Hematopoietic multipotent progenitor cell (in vitro differentiated cells): ENCODE measurements at regions not wholly inside any gene's neighbourhood (a gene's known extent, or its start where the extent isn't known, plus 50 kb on each side); places are given as distances from the start of the nearest gene placed in this dataset.

Experiments used
- DNase-seq, 3 donors: peaks; one replicate each; pipeline ENCODE4 v3.0.0-alpha.2; 2011 to 2015; ENCODE audit warnings: low read depth in 2 of 3, low spot score in 2 of 3

DNA sequence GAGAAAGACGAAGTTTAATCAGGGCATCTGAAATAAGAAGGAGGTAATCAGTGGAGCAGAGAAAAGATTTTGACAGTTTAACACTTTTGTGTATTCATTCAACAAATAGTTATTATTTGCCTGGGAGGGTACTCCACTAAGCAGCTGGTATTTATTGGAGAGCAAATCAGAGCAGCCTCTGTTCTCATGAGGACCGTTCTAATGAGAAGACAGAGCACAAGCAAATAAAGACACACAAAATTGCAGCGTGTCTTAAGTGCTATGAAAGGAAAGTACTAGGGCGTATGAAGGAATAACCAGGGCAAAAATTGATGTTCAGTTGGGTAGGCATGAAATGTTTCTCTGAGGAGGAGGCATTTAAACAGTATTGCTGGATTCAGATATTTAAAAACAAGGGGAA lies 302.9 kb upstream of the RARB start:
- DNase-seq, result no peak

DNA sequence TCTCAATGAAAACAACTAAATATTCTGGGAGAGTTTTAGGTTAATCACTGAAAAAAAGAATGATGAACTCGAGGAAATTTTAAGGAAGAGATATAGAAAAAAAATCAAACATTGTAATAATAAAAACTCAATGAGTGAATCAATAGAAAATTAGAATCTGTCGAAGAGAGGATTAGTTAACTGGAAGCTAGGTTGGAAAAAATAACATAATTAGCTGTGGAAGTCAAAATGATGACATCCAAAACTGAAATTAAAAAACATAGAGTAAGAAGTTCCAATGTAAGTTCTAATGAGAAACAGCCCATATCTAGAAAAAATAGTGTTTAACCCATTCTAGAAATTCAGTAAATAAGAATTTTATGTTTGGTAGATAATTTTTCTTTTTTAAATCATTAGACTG lies 299.3 kb upstream of the RARB start:
- DNase-seq, result no peak

DNA sequence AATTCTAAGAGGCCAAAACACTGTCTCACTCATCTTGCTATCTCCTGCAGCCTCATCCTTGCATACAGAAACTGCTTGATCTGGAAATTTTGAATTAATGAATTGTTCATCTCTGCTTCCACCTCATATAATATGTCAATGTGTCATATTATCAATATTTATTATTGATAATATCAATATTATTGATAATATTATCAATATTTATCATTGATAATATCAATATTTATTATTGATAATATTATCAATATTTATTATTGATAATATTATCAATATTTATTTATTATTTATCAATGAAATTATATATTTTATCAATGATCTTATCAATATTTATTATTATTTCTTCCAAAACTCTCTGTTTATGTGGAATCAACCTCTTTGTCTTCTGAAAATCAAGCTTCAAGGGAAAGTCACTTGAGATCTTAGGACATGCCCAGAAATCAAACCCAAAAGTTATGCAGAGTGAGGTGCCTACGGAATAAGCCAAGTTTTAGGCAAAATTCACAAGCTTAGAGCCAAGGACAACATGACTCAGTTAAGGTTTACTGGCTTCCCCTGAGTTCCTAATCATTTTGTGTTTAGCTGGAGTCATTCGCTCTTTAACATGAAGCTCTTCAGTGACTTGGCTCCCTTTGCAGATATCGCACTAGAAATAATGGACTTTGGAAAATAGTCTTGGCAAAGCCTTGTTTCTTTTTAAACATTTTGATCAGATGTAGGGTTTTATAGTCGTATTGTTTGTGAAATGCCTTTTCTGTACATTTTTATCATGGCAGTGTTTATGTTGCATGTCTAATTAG lies 297.1 kb upstream of the RARB start:
- no peak for DNase-seq

DNA sequence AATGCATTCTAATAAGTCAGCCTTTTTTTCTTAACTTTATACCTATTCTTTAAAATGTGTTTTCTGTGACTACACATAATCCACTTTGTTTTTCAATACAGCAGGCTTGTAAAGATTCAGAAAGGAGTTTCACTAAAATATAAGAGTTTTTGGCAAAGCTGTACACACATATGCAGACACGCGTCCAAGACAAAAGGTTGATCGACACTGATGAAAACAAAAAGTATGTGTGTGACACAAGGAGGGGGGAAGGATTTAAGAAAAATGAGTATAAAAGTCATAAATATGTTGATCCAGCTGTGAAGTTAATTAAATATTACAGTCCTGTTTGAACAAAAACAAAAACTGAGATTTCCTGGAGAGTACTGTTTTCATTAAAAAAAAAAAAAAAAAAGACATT lies 294.5 kb upstream of the RARB start:
- DNase-seq, result no peak

DNA sequence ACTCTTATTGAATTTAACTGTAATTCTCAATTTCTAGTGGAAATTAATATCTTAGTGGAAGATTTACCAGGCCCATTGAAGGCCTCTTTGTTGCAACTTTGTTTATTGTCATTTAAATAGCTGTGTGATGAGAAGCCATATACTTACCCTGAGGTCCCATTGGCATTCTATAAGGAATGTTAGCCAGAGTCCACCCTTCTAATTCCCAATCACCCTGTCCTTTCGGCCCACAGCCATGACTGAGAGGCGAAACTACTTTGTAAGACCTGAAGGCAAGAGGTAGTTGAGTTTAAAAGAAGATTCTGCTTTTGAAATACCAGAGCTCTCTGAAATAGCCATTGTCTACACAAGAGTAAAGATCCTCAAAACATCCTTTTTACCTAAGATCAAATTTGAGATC lies 290.5 kb upstream of the RARB start:
- DNase-seq, result no peak

DNA sequence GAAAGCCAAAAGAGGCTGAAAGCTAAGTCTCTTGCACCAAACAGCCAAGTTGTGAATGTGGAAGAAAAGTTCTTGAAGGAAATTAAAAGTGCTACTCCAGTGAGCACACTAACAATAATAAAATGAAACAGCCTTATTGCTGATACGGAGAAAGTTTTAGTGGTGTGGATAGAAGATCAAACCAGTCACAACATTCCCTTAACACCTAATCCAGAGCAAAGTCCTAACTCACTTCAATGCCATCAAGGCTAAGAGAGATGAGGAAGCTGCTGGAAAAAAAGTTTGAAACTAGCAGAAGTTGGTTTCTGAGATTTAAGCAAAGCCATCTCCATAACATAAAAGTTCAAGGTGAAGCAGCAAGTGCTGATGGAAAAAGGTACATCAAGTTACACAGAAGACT lies 288.8 kb upstream of the RARB start:
- DNase-seq, result no peak

DNA sequence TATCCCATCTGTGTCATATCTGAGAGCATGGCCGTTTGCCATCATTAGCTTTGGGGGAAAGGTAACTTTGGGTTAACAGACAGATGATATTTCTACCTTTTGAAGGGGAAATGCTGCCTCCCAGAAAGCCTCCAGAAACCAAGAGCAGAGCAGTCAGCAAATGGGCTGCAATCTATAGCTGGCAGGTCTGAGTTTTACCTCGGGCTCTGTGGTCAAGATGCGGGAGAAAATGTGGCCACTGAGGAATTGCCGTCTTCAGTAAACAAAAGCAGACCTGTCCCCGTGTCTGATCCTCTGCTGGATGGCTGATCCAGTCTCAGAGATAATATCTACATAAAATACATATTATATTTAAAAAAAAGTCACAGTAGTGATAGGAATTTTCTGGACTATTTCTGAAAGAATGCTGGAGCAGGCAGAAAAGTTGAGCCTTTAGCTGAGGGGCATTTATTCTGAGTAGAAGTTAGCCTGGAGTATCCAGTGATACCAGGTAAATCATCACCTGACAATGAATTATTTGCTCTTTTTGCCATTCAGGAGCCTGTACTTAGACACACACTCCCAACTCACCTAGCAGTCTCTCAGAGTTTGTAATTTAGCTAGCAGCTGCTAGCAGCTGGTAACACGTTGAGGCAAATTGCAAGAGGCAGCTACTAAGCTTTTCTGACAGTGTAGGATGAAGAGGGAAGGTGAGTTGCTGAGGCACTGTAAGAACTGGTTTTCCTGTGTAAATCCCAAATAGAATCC lies 285.3 kb upstream of the RARB start:
- DNase-seq, result no peak

DNA sequence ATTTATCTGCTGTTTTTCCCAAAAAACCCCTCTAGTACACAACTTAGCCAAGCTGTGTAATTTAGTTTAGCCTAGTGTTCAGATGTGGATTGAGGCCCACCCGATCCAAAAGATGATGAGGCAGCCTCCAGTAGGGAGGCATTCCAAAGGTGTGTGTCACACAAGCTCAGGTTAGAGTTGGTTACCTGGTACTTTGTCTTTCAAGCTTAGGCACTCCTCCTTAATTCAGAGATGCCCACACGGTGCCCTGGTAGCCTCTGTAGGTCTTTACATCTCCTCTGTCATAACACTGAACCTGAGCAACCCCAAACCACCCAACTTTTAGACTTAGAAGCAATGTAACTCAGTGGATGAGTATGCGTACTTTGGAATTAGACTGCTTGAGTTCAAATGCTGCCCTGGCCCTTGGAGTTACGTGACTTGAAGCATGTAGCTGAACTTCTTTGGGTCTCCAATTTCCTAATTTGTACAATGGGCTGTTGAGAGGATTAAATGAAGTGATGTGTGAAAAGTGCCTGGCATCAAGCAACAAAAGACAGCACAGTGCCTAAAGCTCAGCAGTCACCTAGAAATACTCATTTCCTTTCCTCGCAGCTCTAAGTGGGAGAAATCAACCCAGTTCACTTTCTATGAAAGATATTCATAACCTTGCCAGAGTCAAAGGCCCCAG lies 284.6 kb upstream of the RARB start:
- DNase-seq, result no peak

DNA sequence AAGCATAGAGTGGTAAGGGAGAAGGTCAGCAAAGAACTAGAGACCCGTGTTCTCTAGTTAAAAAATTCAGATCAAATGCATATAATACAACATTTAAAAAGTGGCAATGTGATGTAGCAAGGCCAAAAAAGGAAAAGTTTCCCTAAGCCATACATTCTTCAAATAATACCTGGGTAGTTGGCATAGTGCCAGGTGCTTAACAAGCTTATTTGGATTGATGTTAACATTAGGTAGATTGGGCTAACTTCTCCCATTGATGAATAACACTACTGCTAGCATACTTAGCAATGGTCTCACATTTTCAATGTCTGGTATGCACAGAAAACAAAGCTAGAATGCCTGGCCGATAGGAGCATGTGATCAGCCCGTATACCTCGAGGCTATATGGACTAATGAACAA lies 283.6 kb upstream of the RARB start:
- no peak for DNase-seq

DNA sequence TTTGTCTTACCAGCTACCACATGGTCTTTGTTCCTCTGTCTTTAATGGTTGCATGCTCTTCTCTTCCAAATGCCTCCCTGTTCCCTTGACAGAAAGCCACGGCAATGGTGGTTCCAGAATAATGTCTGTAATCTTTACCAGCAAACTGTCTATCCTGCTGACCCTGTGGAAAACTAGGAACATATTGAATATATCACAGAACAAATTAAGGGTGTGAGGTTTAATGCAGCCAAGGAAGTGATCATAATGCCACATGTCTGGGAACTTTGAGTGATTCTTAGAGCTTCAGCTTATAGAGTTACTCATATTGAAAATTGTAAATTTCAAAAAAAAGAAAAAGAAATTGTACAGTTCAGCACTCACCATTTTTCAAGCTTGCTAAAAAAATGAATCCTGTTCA lies 282.9 kb upstream of the RARB start:
- DNase-seq, result no peak

DNA sequence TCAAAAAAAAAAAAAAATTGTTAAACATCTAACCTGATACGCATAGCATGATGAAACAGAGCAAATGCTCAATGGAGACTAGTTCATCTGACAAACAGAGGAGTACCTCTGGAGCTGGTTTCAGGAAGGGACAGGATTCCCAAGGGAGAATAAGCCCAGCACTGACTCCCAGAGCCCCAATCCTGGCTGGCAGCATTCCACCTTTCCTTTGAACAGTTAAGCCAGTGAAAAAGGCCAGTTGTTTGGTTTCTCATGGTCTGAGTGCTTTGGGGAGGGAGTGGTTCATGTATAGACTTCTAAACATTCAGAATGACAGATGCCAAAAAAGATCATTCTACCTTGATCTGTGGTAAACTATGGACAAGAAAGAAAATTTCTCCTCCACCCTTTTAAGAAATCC lies 277.9 kb upstream of the RARB start:
- DNase-seq, result no peak

DNA sequence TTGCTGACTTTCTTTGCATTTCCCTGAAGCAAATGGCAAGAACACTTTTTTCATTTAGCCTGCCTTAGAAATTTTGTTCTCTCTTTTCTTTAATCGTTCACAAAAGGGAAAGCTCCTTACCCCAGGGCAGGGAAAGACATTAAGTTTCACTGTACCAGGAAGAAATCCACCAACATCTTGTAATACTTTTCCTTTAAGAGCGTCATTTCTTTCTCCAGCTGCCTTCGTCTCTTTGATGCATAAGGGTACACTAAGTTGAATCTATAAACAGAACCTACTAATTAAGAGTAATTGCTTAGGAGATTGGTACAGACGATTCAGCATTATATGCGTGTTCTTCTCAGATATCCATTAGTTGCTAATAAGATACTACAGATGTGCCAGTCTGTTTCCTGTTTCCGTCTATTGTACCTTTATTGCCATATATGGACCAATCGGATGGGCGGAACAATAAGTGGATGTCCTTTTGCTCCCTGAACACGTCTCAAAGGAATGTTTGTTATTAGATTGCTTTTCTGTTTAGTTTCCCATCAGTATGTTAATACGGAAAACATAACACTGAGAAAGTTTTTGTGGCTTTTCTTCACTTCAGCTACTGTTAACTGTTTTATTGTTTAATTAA lies 276.7 kb upstream of the RARB start:
- DNase-seq, result no peak

DNA sequence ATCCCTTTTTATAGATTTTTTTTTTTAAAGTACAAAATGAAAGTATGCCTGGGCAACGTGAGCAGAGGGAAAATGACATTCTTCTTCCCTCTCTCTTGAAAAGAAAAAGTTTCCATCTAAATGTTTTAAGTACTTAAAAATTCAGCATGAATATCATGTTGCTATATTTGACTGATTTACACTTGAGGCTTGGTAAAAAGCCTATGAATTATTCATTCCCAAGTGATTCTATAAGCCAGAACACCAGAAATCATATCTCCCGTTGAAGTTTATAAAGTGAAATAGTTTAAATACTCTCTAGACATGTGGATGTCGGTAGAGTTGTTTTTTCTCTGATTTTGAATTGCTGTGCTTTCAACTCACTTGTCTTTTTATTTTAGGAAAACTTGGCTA lies 276.2 kb upstream of the RARB start:
- no peak for DNase-seq

DNA sequence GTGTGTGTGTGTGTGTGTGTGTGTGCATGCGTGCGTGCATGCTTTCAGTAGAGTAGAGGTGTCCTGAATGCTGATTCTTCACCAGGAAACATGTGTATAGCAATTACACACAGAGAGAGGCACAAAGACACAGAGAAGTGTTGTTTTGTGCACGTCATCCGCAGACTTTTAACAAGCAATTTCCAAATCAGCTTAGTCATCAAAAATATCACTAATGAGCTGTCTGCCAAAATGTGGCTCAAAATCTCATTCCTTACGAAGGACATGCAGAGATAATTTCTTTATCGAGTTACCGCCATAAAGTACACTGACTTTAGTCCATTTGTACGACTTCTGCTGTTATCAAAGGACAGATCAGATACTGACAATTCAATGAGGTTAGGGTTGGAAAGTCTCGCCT lies 274.9 kb upstream of the RARB start:
- no peak for DNase-seq

DNA sequence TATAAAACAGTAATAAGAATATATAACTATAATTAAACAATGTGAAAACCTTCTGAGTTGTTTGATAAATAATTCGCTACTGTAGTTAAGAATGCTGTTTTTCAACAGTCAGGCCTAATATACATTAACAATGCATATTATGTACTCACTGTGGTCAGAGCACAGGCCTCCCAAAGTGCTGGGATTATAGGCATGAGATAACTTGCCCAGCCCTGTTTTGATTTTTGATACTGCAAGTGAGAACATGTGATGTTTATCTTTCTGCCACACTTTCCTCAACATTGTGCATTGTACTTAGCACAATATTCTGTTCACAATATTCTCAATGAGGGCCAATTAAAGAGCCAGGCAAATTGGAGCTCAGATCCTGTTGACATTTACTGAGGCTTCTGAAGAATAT lies 274.5 kb upstream of the RARB start:
- DNase-seq, result no peak

DNA sequence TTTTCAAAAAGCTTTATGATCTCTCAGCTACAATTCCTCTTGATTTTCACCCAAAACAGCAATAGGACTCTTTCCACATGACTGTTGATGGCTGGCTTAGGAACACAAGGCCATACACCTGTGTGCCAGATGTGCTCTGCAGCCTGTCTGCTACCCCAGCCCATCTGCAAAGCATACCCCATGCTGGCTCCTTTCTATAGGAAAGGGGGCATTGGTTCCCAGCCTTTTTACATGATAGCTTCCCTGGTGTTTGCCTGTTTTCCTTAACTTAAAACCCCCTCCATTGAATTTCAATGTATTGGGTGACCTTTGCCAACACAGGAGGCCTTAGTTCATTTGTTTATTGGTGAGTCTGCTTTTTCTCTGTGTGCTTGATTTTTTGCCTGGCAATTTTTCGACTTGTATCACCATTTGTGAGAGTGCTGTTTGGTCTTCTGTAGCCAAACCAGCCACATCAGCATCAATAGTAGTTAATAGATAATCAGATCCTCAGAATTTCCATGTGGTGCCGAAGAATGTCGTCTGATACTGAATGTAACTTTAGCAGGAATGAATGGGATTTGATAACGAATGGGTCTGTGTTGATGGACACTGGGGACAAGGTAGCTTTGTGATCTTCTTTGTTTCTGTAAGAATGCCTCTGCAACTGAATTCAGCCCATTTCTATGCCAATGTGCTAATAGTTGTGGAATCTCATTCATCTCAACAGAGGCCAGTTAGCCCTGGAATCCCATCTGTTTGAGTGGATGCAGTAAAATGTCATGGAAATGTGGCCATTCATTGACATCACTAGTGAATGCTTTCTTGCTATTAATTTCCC lies 272.2 kb upstream of the RARB start:
- no peak for DNase-seq

DNA sequence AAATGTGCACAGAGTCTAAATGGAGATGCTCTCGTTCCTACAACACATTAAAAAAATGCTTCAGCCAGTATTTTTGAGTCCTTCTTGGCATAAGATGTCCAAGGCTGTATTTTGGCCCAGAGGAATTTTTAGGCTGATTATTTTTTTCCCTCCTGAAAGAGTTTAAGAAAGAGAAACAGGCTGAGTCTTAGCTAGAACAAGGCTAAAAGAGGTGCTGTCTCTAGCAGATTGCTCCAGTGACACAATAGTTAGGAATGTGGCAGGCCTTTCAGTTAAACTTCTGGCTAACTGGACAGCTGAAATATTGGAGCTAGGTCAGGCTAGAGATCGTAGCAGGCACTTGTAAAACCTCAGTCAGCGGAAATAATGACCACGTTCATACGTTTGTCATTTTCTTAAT lies 271.4 kb upstream of the RARB start:
- no peak for DNase-seq

DNA sequence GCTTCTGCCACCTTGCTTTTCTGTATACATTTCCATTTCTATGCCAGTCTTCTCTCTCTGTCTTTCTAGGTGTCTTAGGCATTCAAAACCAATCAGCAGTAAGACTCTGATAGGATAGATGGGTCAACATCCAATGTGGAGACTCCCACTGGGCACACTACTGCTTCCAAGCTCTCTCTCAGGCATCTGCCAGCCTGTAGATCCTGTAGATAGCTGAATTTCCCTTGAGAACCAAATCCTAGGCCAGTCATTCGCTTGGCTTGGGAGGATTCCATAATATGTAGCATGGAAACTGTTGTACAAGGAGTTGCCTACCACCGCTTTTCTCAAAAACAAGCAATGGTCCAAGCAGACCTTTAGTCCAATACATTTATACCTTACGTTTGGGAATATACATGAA lies 262.8 kb upstream of the RARB start:
- DNase-seq, result no peak

DNA sequence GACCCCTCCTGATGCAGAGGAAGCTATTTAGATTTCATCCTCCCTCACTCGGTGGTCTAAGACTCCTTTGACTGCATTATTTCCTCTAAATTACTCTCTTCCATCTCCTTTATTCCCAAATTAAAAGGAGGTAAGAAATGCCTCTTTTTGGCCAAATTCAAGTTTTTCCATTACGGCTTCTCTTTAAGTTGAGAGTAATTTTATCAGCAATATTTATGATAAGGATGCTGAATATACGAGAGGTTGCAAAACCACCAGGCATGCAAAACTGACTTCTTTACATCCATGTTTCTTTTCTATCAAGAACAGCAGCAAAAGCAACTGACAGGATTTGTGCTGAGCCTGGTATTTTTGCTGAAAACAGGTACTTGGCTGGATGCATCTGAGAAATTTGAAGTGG lies 262.0 kb upstream of the RARB start:
- no peak for DNase-seq

DNA sequence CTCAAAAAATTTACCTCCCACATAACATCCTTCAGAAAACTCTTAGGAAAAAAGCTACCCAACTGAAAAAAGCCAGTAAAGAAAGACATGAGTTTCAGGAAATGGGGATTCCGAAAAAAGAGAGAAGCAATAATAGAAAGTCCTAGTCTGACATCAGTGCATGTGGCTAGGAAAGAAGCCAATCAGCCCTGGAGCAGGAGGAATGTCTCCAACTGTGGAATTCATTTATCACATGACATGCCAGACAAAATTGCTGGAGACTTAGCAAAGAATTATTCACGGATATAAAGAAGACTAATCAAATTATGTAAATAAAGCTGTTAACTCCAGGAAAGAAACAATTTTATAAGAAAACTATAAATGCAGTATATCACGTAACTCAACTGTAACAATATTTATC lies 258.9 kb upstream of the RARB start:
- DNase-seq, result no peak

DNA sequence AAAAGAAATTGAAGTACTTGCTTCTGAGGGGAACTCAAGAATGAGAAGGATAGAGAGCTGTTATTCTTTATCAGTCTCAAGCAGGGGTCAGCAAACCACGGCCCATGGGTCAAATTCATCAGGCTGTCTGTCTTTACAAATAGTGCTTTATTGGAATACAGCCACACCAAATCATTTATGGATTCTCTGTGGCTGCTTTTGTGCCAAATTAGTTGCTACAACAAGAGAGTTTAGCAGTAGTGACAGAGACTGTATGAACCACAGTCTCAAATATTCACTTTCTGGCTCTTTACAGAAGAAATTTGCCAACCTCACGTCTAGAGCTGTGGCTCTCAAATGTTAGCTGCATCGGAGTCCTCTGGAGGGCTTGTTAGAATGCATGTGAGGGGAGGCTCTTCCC lies 258.0 kb upstream of the RARB start:
- DNase-seq, result no peak
